ENCODE measurements at regions not wholly inside any gene's neighbourhood (a gene's known extent, or its start where the extent isn't known, plus 50 kb on each side); places are given as distances from the start of the nearest gene placed in this dataset.

- Histone ChIP-seq H4K8ac (ENCODE audit: low read depth, low read length) (no peak overlapping the region), H2AFZ (ENCODE audit: insufficient read depth, low read length, poor library complexity) (no peak overlapping the region), H3K23ac (ENCODE audit: low read length) (no peak overlapping the region), H3K4me3 (ENCODE audit: low read depth, low read length) (no peak overlapping the region), H3K18ac (ENCODE audit: low read length) (no peak overlapping the region), H3K4me2 (ENCODE audit: low read length) (no peak overlapping the region), H2BK120ac (ENCODE audit: insufficient read depth, low read length, poor library complexity) (no peak overlapping the region), H4K12ac (ENCODE audit: low read depth, low read length) (no peak overlapping the region), H3K4me1 (ENCODE audit: control insufficient read depth in 1 of 2, insufficient read depth in 2 of 2, low read length in 2 of 2) (no peaks in the 10 kb centered on the region), H4K91ac (ENCODE audit: low read depth, low read length) (no peak overlapping the region), H3K79me2 (ENCODE audit: control insufficient read depth, insufficient read depth, low read length, poor library complexity) (no peaks in the 10 kb centered on the region), H3K9ac (ENCODE audit: low read length) (no peak overlapping the region), H3K27me3 (ENCODE audit: insufficient read depth, low read length) (no peaks in the 10 kb centered on the region), H3K36me3 (ENCODE audit: control insufficient read depth in 1 of 2, insufficient read depth in 2 of 2, low read length in 2 of 2) (no peaks in the 10 kb centered on the region), H3K27ac (ENCODE audit: low read depth, low read length) (no peak overlapping the region), H3K79me1 (ENCODE audit: low read length) (no peaks in the 10 kb centered on the region), H3K4ac (ENCODE audit: low read depth, low read length) (no peak overlapping the region), H2BK12ac (ENCODE audit: low read length) (no peak overlapping the region), H2AK5ac (ENCODE audit: low read length) (no peak overlapping the region), H2BK5ac (ENCODE audit: low read depth, low read length, poor library complexity) (no peak overlapping the region), H3K9me3 (ENCODE audit: insufficient read depth, low read depth, low read length) (no peaks in the 10 kb centered on the region), H3K14ac (ENCODE audit: low read length) (no peak overlapping the region)
- no peak for DNase-seq
- no CpG with 5 or more reads among the region's 2 CpGs for WGBS (ENCODE audit: extremely low coverage, insufficient coverage, insufficient read length)
Measured at GRCh38 chr7:92961961-92962360, 125.6 kb upstream of the CDK6 start.

- H2BK12ac ChIP-seq (ENCODE audit: low read length), result no peak overlapping the region
- WGBS (ENCODE audit: extremely low coverage, insufficient coverage, insufficient read length), result no CpG with 5 or more reads among the region's 2 CpGs
Measured at GRCh38 chr7:92956575-92956974, 120.2 kb upstream of the CDK6 start.

GRCh38 chr7:92955081-92955480, 118.7 kb upstream of the CDK6 start:
- Histone ChIP-seq H3K9me3 (ENCODE audit: insufficient read depth, low read depth, low read length) (no peaks in the 10 kb centered on the region), H3K18ac (ENCODE audit: low read length) (no peak overlapping the region), H3K4me2 (ENCODE audit: low read length) (no peak overlapping the region), H3K27me3 (ENCODE audit: insufficient read depth, low read length) (no peaks in the 10 kb centered on the region), H2AK5ac (ENCODE audit: low read length) (no peak overlapping the region), H3K36me3 (ENCODE audit: control insufficient read depth in 1 of 2, insufficient read depth in 2 of 2, low read length in 2 of 2) (no peaks in the 10 kb centered on the region), H4K8ac (ENCODE audit: low read depth, low read length) (no peak overlapping the region), H3K27ac (ENCODE audit: low read depth, low read length) (no peak overlapping the region), H2BK12ac (ENCODE audit: low read length) (no peak overlapping the region), H4K12ac (ENCODE audit: low read depth, low read length) (no peak overlapping the region), H4K91ac (ENCODE audit: low read depth, low read length) (no peak overlapping the region), H2BK5ac (ENCODE audit: low read depth, low read length, poor library complexity) (no peak overlapping the region), H3K23ac (ENCODE audit: low read length) (no peak overlapping the region), H3K14ac (ENCODE audit: low read length) (no peak overlapping the region), H3K4me3 (ENCODE audit: low read depth, low read length) (no peak overlapping the region), H3K4ac (ENCODE audit: low read depth, low read length) (no peak overlapping the region), H2AFZ (ENCODE audit: insufficient read depth, low read length, poor library complexity) (no peak overlapping the region), H3K79me2 (ENCODE audit: control insufficient read depth, insufficient read depth, low read length, poor library complexity) (no peaks in the 10 kb centered on the region), H3K4me1 (ENCODE audit: control insufficient read depth in 1 of 2, insufficient read depth in 2 of 2, low read length in 2 of 2) (no peaks in the 10 kb centered on the region), H3K79me1 (ENCODE audit: low read length) (no peaks in the 10 kb centered on the region), H3K9ac (ENCODE audit: low read length) (no peak overlapping the region), H2BK120ac (ENCODE audit: insufficient read depth, low read length, poor library complexity) (no peak overlapping the region)
- no peak for DNase-seq
- no CpG with 5 or more reads among the region's 6 CpGs for WGBS (ENCODE audit: extremely low coverage, insufficient coverage, insufficient read length)

More at GRCh38 chr7:92956575-92956974, 120.2 kb upstream of the CDK6 start:
- Histone ChIP-seq H3K36me3 (ENCODE audit: control insufficient read depth in 1 of 2, insufficient read depth in 2 of 2, low read length in 2 of 2) (no peaks in the 10 kb centered on the region), H3K23ac (ENCODE audit: low read length) (no peak overlapping the region), H3K79me2 (ENCODE audit: control insufficient read depth, insufficient read depth, low read length, poor library complexity) (no peaks in the 10 kb centered on the region), H4K8ac (ENCODE audit: low read depth, low read length) (no peak overlapping the region), H3K27me3 (ENCODE audit: insufficient read depth, low read length) (no peaks in the 10 kb centered on the region), H3K79me1 (ENCODE audit: low read length) (no peaks in the 10 kb centered on the region), H3K18ac (ENCODE audit: low read length) (no peak overlapping the region), H2AFZ (ENCODE audit: insufficient read depth, low read length, poor library complexity) (no peak overlapping the region), H3K27ac (ENCODE audit: low read depth, low read length) (no peak overlapping the region), H3K4ac (ENCODE audit: low read depth, low read length) (no peak overlapping the region), H4K12ac (ENCODE audit: low read depth, low read length) (no peak overlapping the region), H2AK5ac (ENCODE audit: low read length) (no peak overlapping the region), H3K9ac (ENCODE audit: low read length) (no peak overlapping the region), H2BK120ac (ENCODE audit: insufficient read depth, low read length, poor library complexity) (no peak overlapping the region), H3K4me1 (ENCODE audit: control insufficient read depth in 1 of 2, insufficient read depth in 2 of 2, low read length in 2 of 2) (no peaks in the 10 kb centered on the region), H3K9me3 (ENCODE audit: insufficient read depth, low read depth, low read length) (no peaks in the 10 kb centered on the region), H2BK5ac (ENCODE audit: low read depth, low read length, poor library complexity) (no peak overlapping the region), H4K91ac (ENCODE audit: low read depth, low read length) (no peak overlapping the region), H3K4me3 (ENCODE audit: low read depth, low read length) (no peak overlapping the region), H3K4me2 (ENCODE audit: low read length) (no peak overlapping the region), H3K14ac (ENCODE audit: low read length) (no peak overlapping the region)
- no peak for DNase-seq

- no peaks in the 10 kb centered on the region for H3K79me2 ChIP-seq (ENCODE audit: control insufficient read depth, insufficient read depth, low read length, poor library complexity)
- H3K4me1 ChIP-seq (ENCODE audit: control insufficient read depth in 1 of 2, insufficient read depth in 2 of 2, low read length in 2 of 2), result no peaks in the 10 kb centered on the region
- no peaks in the 10 kb centered on the region for H3K79me1 ChIP-seq (ENCODE audit: low read length)
- H3K23ac ChIP-seq (ENCODE audit: low read length), result no peak overlapping the region
- H3K9me3 ChIP-seq (ENCODE audit: insufficient read depth, low read depth, low read length), result no peaks in the 10 kb centered on the region
- no peak overlapping the region for H3K18ac ChIP-seq (ENCODE audit: low read length)
- H3K36me3 ChIP-seq (ENCODE audit: control insufficient read depth in 1 of 2, insufficient read depth in 2 of 2, low read length in 2 of 2), result no peaks in the 10 kb centered on the region
- no peak overlapping the region for H4K91ac ChIP-seq (ENCODE audit: low read depth, low read length)
- no peak overlapping the region for H3K27ac ChIP-seq (ENCODE audit: low read depth, low read length)
- no peak overlapping the region for H2AK5ac ChIP-seq (ENCODE audit: low read length)
- H4K8ac ChIP-seq (ENCODE audit: low read depth, low read length), result no peak overlapping the region
- H3K9ac ChIP-seq (ENCODE audit: low read length), result no peak overlapping the region
- no peak overlapping the region for H3K4me2 ChIP-seq (ENCODE audit: low read length)
- no peak overlapping the region for H3K14ac ChIP-seq (ENCODE audit: low read length)
- H2BK120ac ChIP-seq (ENCODE audit: insufficient read depth, low read length, poor library complexity), result peak overlapping the region; percentile 13
- H3K4ac ChIP-seq (ENCODE audit: low read depth, low read length), result no peak overlapping the region
- no CpG with 5 or more reads among the region's 2 CpGs for WGBS (ENCODE audit: extremely low coverage, insufficient coverage, insufficient read length)
- no peak for DNase-seq
- no peak overlapping the region for H2BK12ac ChIP-seq (ENCODE audit: low read length)
- no peak overlapping the region for H2AFZ ChIP-seq (ENCODE audit: insufficient read depth, low read length, poor library complexity)
- no peak overlapping the region for H4K12ac ChIP-seq (ENCODE audit: low read depth, low read length)
- no peaks in the 10 kb centered on the region for H3K27me3 ChIP-seq (ENCODE audit: insufficient read depth, low read length)
- no peak overlapping the region for H2BK5ac ChIP-seq (ENCODE audit: low read depth, low read length, poor library complexity)
- no peak overlapping the region for H3K4me3 ChIP-seq (ENCODE audit: low read depth, low read length)
Measured at GRCh38 chr7:92953657-92954056, 117.3 kb upstream of the CDK6 start.

Measured in trophoblast cell (in vitro differentiated cells and primary cell).